GM13976 (cell line): ENCODE measurements at regions not wholly inside any gene's neighbourhood (a gene's known extent, or its start where the extent isn't known, plus 50 kb on each side); places are given as distances from the start of the nearest gene placed in this dataset.
A peak's percentile ranks its signal among the peaks of the same experiment; 100 is the strongest.

Experiments used
- DNase-seq: peaks from one replicate; pipeline ENCODE4 v3.0.0; 2012; ENCODE audit warnings: low spot score
- in situ Hi-C: fragments of 300-500 bp; cut with MboI; formaldehyde crosslinking; loops from one replicate; pipeline ENCODE4 v1.12.0; 2022; ENCODE audit warnings: low sequenced_read_pairs, mixed read lengths, inconsistent platforms; ENCODE audit not compliant: unreplicated experiment
- TF ChIP-seq, protein P1 (sequence below): IDR thresholded peaks from 2 replicates; pipeline ENCODE4 v1.5.1; 2012; ENCODE audit warnings: borderline replicate concordance, mild to moderate bottlenecking; ENCODE audit not compliant: insufficient read depth; ENCODE audit errors: extremely low read depth, missing control alignments, control extremely low read depth

DNA sequence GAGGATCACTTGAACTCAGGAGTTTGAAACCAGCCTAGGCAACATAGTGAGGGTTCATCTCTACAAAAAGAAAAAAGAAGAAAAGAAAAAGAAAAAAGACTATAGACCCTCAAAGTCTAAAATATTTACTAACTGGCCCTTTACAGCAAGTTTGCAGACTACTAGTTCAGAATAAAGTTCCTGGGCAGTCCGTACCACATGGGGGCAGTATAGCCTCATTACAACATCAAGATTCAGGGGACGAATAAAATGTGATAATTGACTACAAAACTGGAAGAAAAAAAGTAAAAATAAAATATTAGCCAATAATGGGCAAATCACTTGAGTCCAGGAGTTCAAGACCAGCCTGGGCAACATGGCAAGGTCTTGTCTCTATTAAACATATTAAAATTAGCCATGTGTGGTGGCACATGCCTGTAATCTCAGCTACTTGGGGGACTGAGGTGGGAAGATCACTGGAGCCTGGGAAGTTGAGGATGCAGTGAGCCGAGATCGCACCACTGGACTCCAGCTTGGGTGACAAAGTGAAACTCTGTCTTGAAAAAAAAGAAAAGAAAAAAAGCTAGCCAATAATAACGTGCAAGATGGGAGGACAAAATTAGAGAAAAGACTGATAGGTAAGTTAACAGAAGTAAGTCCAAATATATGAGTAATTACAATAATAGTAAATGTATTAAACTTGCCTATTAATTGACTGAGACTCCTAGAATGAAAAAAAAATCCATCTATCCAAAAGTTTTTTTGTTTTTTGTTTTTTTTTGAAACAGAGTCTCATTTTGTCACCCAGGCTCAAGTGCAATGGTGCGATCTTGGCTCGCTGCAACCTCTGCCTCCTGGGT lies 129.4 kb upstream of the SEC14L1 start:
- TF ChIP-seq, protein P1, sequence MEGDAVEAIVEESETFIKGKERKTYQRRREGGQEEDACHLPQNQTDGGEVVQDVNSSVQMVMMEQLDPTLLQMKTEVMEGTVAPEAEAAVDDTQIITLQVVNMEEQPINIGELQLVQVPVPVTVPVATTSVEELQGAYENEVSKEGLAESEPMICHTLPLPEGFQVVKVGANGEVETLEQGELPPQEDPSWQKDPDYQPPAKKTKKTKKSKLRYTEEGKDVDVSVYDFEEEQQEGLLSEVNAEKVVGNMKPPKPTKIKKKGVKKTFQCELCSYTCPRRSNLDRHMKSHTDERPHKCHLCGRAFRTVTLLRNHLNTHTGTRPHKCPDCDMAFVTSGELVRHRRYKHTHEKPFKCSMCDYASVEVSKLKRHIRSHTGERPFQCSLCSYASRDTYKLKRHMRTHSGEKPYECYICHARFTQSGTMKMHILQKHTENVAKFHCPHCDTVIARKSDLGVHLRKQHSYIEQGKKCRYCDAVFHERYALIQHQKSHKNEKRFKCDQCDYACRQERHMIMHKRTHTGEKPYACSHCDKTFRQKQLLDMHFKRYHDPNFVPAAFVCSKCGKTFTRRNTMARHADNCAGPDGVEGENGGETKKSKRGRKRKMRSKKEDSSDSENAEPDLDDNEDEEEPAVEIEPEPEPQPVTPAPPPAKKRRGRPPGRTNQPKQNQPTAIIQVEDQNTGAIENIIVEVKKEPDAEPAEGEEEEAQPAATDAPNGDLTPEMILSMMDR: peak; percentile 50
- in situ Hi-C loops: no loop called here
- no peak for DNase-seq

GRCh38 chr17:77018504-77018903 lies 122.3 kb upstream of the SEC14L1 start:
- DNase-seq: no peak
- TF ChIP-seq, protein P1: no peak
- in situ Hi-C loops: no loop called here

- DNase-seq: no peak
- in situ Hi-C loops: no loop called here
- TF ChIP-seq, protein P1: no peak
Measured at GRCh38 chr17:77019893-77020379, 120.8 kb upstream of the SEC14L1 start.

DNA sequence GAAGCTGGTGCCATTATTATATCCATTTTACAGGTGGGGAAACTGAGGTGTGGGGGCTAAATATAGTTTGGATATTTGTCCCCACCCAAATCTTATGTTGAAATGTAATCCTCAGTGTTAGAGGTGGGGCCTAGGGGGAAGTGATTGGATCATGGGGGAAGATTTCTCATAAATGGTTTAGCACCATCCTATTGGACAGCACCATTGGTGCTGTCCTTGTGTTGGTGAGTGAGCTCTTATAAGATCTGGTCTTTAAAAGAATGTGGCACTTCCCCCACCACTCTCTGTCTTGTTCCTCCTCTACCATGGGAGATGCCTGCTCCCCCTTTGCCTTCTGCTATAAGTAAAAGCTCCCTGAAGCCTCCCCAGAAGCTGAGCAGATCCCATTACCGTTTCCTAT lies 119.8 kb upstream of the SEC14L1 start:
- TF ChIP-seq, protein P1: no peak
- in situ Hi-C loops: no loop called here
- no peak for DNase-seq

GRCh38 chr17:77022766-77023165 lies 118.0 kb upstream of the SEC14L1 start:
- in situ Hi-C loops: no loop called here
- no peak for DNase-seq
- TF ChIP-seq, protein P1: no peak

DNA sequence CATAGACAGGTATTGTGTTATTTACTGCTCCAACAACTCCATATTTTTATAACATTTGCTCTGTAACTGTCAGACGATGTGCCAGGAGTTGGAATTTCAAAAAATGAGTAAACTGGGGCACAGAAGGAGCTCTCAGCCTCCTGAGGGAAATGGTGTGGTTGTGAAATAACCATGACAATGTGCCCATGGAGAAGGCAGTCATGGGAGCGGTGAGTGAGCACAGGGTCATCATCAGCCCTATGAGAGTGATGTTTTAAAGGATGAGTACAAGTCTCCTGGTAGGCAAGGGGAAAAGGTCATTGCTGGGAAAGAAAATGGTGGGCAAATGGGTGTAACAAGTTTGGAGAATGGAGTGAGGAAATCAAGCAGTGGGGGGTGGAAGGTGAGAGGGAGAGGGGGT lies 115.0 kb upstream of the SEC14L1 start:
- no peak for DNase-seq
- in situ Hi-C loops: no loop called here
- TF ChIP-seq, protein P1: no peak
